ENCODE measurements at regions not wholly inside any gene's neighbourhood (a gene's known extent, or its start where the extent isn't known, plus 50 kb on each side); places are given as distances from the start of the nearest gene placed in this dataset.

DNA sequence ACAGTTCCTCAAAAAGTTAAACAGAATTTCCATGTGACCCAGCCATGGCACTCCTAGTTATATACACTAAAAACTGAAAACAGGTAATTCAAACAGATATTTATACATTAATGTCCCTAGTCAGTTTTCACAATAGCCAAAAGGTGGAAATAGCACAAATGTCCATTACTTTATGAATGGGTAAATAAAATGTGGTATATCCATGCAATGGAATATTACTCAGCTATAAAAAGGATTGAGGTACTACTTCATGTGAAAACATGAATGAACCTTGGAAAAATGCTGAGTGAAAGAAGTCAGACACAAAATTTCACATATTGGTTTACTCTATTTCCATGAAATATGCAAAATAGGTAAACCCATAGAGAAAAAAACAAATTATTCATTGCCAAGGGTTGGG is 351.8 kb upstream of the AMOT start:
- TF ChIP-seq, protein P1, sequence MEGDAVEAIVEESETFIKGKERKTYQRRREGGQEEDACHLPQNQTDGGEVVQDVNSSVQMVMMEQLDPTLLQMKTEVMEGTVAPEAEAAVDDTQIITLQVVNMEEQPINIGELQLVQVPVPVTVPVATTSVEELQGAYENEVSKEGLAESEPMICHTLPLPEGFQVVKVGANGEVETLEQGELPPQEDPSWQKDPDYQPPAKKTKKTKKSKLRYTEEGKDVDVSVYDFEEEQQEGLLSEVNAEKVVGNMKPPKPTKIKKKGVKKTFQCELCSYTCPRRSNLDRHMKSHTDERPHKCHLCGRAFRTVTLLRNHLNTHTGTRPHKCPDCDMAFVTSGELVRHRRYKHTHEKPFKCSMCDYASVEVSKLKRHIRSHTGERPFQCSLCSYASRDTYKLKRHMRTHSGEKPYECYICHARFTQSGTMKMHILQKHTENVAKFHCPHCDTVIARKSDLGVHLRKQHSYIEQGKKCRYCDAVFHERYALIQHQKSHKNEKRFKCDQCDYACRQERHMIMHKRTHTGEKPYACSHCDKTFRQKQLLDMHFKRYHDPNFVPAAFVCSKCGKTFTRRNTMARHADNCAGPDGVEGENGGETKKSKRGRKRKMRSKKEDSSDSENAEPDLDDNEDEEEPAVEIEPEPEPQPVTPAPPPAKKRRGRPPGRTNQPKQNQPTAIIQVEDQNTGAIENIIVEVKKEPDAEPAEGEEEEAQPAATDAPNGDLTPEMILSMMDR (IDR thresholded peaks at IDR 0.05): no peak
- TF ChIP-seq POLR2A (IDR thresholded peaks at IDR 0.05): no peak

Measured in tibial nerve (tissue), 3 donors.